ENCODE measurements at regions not wholly inside any gene's neighbourhood (a gene's known extent, or its start where the extent isn't known, plus 50 kb on each side); places are given as distances from the start of the nearest gene placed in this dataset.

GRCh38 chr16:25580041-25580440 is 111.7 kb upstream of the HS3ST4 start:
- peaks cover 2% of the 10 kb centered on the region for H3K27me3 Mint-ChIP-seq (ENCODE audit: insufficient read depth, unreplicated experiment)
- H3K36me3 ChIP-seq (ENCODE audit: control insufficient read depth, insufficient read depth, low read length): no peaks in the 10 kb centered on the region
- no peak overlapping the region for H3K27ac Mint-ChIP-seq (ENCODE audit: unreplicated experiment)
- BruUV-seq (replicated peaks): no TSS peak
- ChIA-PET POLR2A (no interaction called here), CTCF (no interaction called here)
- no peaks in the 10 kb centered on the region for H3K27me3 ChIP-seq (replicated peaks; ENCODE audit: control insufficient read depth, insufficient read depth, low read length)
- no peak for TF ChIP-seq CTCF (IDR thresholded peaks at IDR 0.05; ENCODE audit: insufficient read depth in 1 of 2, low read depth in 1 of 2, low read length in 1 of 2, severe bottlenecking in 1 of 2, unreplicated experiment in 1 of 2)
- H3K9me3 ChIP-seq: no peaks in the 10 kb centered on the region
- no peak overlapping the region for H3K4me3 Mint-ChIP-seq (ENCODE audit: unreplicated experiment)
- H3K4me1 ChIP-seq: no peaks in the 10 kb centered on the region
- no peaks in the 10 kb centered on the region for H3K4me1 Mint-ChIP-seq (ENCODE audit: low read depth, unreplicated experiment)
- H3K9me3 Mint-ChIP-seq (ENCODE audit: unreplicated experiment): no peaks in the 10 kb centered on the region
- no peak overlapping the region for H3K4me3 ChIP-seq (ENCODE audit: low read depth, low read length)
- no peaks in the 10 kb centered on the region for H3K36me3 Mint-ChIP-seq (ENCODE audit: insufficient read depth, unreplicated experiment)
- no peak for DNase-seq
- intact Hi-C loops (cut with micrococcal nuclease; ENCODE audit: unreplicated experiment): no loop called here

GRCh38 chr16:25575363-25575762 is 116.4 kb upstream of the HS3ST4 start:
- POLR2A ChIA-PET: no interaction called here
- Mint-ChIP-seq H3K27me3 (ENCODE audit: insufficient read depth, unreplicated experiment) (peaks cover 6% of the 10 kb centered on the region), H3K36me3 (ENCODE audit: insufficient read depth, unreplicated experiment) (no peaks in the 10 kb centered on the region), H3K4me3 (ENCODE audit: unreplicated experiment) (no peak overlapping the region), H3K9me3 (ENCODE audit: unreplicated experiment) (no peaks in the 10 kb centered on the region), H3K27ac (ENCODE audit: unreplicated experiment) (no peak overlapping the region), H3K4me1 (ENCODE audit: low read depth, unreplicated experiment) (no peaks in the 10 kb centered on the region)
- no peak for DNase-seq
- no peaks in the 10 kb centered on the region for H3K36me3 ChIP-seq (ENCODE audit: control insufficient read depth, insufficient read depth, low read length)
- BruUV-seq (replicated peaks): no TSS peak
- CTCF ChIA-PET: no interaction called here
- TF ChIP-seq CTCF (IDR thresholded peaks at IDR 0.05; ENCODE audit: insufficient read depth in 1 of 2, low read depth in 1 of 2, low read length in 1 of 2, severe bottlenecking in 1 of 2, unreplicated experiment in 1 of 2): no peak
- H3K4me3 ChIP-seq (ENCODE audit: low read depth, low read length): no peak overlapping the region
- H3K9me3 ChIP-seq: no peaks in the 10 kb centered on the region
- H3K4me1 ChIP-seq: no peaks in the 10 kb centered on the region
- intact Hi-C loops (cut with micrococcal nuclease; ENCODE audit: unreplicated experiment): no loop called here
- no peaks in the 10 kb centered on the region for H3K27me3 ChIP-seq (replicated peaks; ENCODE audit: control insufficient read depth, insufficient read depth, low read length)

- Mint-ChIP-seq H3K27ac (ENCODE audit: unreplicated experiment) (no peak overlapping the region), H3K27me3 (ENCODE audit: insufficient read depth, unreplicated experiment) (peaks cover 3% of the 10 kb centered on the region), H3K4me1 (ENCODE audit: low read depth, unreplicated experiment) (no peaks in the 10 kb centered on the region), H3K36me3 (ENCODE audit: insufficient read depth, unreplicated experiment) (no peaks in the 10 kb centered on the region), H3K9me3 (ENCODE audit: unreplicated experiment) (no peaks in the 10 kb centered on the region), H3K4me3 (ENCODE audit: unreplicated experiment) (no peak overlapping the region)
- no TSS peak for BruUV-seq (replicated peaks)
- intact Hi-C loops (cut with micrococcal nuclease; ENCODE audit: unreplicated experiment): no loop called here
- H3K4me3 ChIP-seq (ENCODE audit: low read depth, low read length): no peak overlapping the region
- no peak for TF ChIP-seq CTCF (IDR thresholded peaks at IDR 0.05; ENCODE audit: insufficient read depth in 1 of 2, low read depth in 1 of 2, low read length in 1 of 2, severe bottlenecking in 1 of 2, unreplicated experiment in 1 of 2)
- H3K4me1 ChIP-seq: no peaks in the 10 kb centered on the region
- no peaks in the 10 kb centered on the region for H3K36me3 ChIP-seq (ENCODE audit: control insufficient read depth, insufficient read depth, low read length)
- CTCF ChIA-PET: no interaction called here
- POLR2A ChIA-PET: no interaction called here
- H3K27me3 ChIP-seq (replicated peaks; ENCODE audit: control insufficient read depth, insufficient read depth, low read length): no peaks in the 10 kb centered on the region
- no peak for DNase-seq
- no peaks in the 10 kb centered on the region for H3K9me3 ChIP-seq
Observed at GRCh38 chr16:25571712-25572111, 120.0 kb upstream of the HS3ST4 start.

Measured in Caco-2 (cell line).